Neural cell (in vitro differentiated cells): ENCODE measurements at regions not wholly inside any gene's neighbourhood (a gene's known extent, or its start where the extent isn't known, plus 50 kb on each side); places are given as distances from the start of the nearest gene placed in this dataset.

Experiments
- H2AFZ ChIP-seq: fragments of 200-600, 300-800 bp; sonication (generic), shearing (Covaris generic); 2 replicates; pipeline ENCODE4 v1.6.0; 2014; ENCODE audit warnings: low read depth, mild to moderate bottlenecking, antibody characterized with exemption, low read length, moderate library complexity
- H3F3A ChIP-seq: fragments of 200-600 bp; shearing (Covaris generic); 2 replicates; pipeline ENCODE4 v1.6.1; 2016; ENCODE audit warnings: mild to moderate bottlenecking, moderate library complexity, mixed read lengths, antibody characterized with exemption, low read length; ENCODE audit not compliant: insufficient read depth, poor library complexity, severe bottlenecking
- H3K27ac ChIP-seq: fragments of 200-600, 300-800 bp; sonication (generic), shearing (Covaris generic); 2 replicates; pipeline ENCODE4 v1.5.1; 2014; ENCODE audit warnings: mild to moderate bottlenecking, low read length, moderate library complexity
- H3K27me3 ChIP-seq: fragments of 300-800, 200-600 bp; sonication (generic), shearing (Covaris generic); 2 replicates; pipeline ENCODE4 v1.6.0; 2014; ENCODE audit warnings: mild to moderate bottlenecking, low read depth, low read length, moderate library complexity; ENCODE audit not compliant: insufficient read depth
- H3K36me3 ChIP-seq: fragments of 300-800, 200-600 bp; sonication (generic), shearing (Covaris generic); 2 replicates; pipeline ENCODE4 v1.5.1; 2014; ENCODE audit warnings: mild to moderate bottlenecking, antibody characterized with exemption, low read length, moderate library complexity; ENCODE audit not compliant: insufficient read depth
- H3K4me2 ChIP-seq: fragments of 300-800, 200-600 bp; sonication (generic), shearing (Covaris generic); 2 replicates; pipeline ENCODE4 v1.6.0; 2014; ENCODE audit warnings: mild to moderate bottlenecking, low read length
- H3K4me3 ChIP-seq: fragments of 300-800, 200-600 bp; sonication (generic), shearing (Covaris generic); 2 replicates; pipeline ENCODE4 v1.5.1; 2014; ENCODE audit warnings: mild to moderate bottlenecking, low read length, moderate library complexity
- H3K79me2 ChIP-seq: fragments of 200-600 bp; shearing (Covaris generic); replicated peaks from 2 replicates; pipeline ENCODE4 v1.6.0; 2014; ENCODE audit warnings: mild to moderate bottlenecking, low read length, moderate library complexity; ENCODE audit not compliant: insufficient read depth
- H3K9ac ChIP-seq: fragments of 300-800, 200-600 bp; sonication (generic), shearing (Covaris generic); 2 replicates; pipeline ENCODE4 v1.6.1; 2016; ENCODE audit warnings: mild to moderate bottlenecking, low read length, mixed read lengths
- H3K9me2 ChIP-seq: fragments of 200-600 bp; shearing (Covaris generic); 2 replicates; pipeline ENCODE4 v1.6.1; 2016; ENCODE audit warnings: mild to moderate bottlenecking, low read length, mixed read lengths; ENCODE audit not compliant: insufficient read depth
- H3K9me3 ChIP-seq: fragments of 200-600, 300-800 bp; sonication (generic), shearing (Covaris generic); 2 replicates; pipeline ENCODE4 v1.6.1; 2016; ENCODE audit warnings: mild to moderate bottlenecking, mixed run types, low read length, moderate library complexity, mixed read lengths
- H4K20me1 ChIP-seq: fragments of 200-600 bp; shearing (Covaris generic); 2 replicates; pipeline ENCODE4 v1.6.1; 2016; ENCODE audit warnings: mild to moderate bottlenecking, mixed run types; ENCODE audit not compliant: insufficient read depth
- EP300 ChIP-seq: fragments of 450-650 bp; conservative IDR thresholded peaks from 2 replicates; pipeline ENCODE4 v1.6.1; 2014; ENCODE audit warnings: antibody characterized with exemption, mild to moderate bottlenecking, moderate library complexity; ENCODE audit not compliant: poor library complexity, severe bottlenecking
- EZH2 ChIP-seq: fragments of 200-600, 300-800 bp; shearing (Covaris generic), sonication (generic); IDR thresholded peaks from 2 replicates; pipeline ENCODE4 v1.6.1; 2014; ENCODE audit warnings: antibody characterized with exemption, low read length, borderline replicate concordance, mild to moderate bottlenecking; ENCODE audit not compliant: insufficient read depth, poor library complexity, severe bottlenecking
- MXI1 ChIP-seq: fragments of 450-650 bp; conservative IDR thresholded peaks from 2 replicates; pipeline ENCODE4 v1.6.1; 2014; ENCODE audit warnings: antibody characterized with exemption, mild to moderate bottlenecking; ENCODE audit not compliant: poor library complexity, severe bottlenecking
- POLR2AphosphoS5 ChIP-seq: IDR thresholded peaks from 2 replicates; pipeline ENCODE4 v1.6.1; 2012
- RAD21 ChIP-seq: fragments of 450-650 bp; conservative IDR thresholded peaks from 2 replicates; pipeline ENCODE4 v1.6.1; 2014; ENCODE audit warnings: antibody characterized with exemption, mild to moderate bottlenecking, moderate library complexity
- SMC3 ChIP-seq: fragments of 450-650 bp; conservative IDR thresholded peaks from 2 replicates; pipeline ENCODE4 v1.6.1; 2014; ENCODE audit warnings: antibody characterized with exemption, mild to moderate bottlenecking, moderate library complexity; ENCODE audit not compliant: poor library complexity
- TAF1 ChIP-seq: IDR thresholded peaks from 2 replicates; pipeline ENCODE4 v1.6.1; 2012; ENCODE audit warnings: low read depth
- TF ChIP-seq, protein P1 (sequence below): fragments of 450-650 bp; IDR thresholded peaks from 2 replicates; pipeline ENCODE4 v1.5.1; 2014; ENCODE audit warnings: antibody characterized with exemption, mild to moderate bottlenecking, moderate library complexity; ENCODE audit not compliant: poor library complexity, severe bottlenecking
- TF ChIP-seq, protein P2 (sequence below): IDR thresholded peaks from 2 replicates; pipeline ENCODE4 v1.6.1; 2012; ENCODE audit warnings: borderline replicate concordance

DNA sequence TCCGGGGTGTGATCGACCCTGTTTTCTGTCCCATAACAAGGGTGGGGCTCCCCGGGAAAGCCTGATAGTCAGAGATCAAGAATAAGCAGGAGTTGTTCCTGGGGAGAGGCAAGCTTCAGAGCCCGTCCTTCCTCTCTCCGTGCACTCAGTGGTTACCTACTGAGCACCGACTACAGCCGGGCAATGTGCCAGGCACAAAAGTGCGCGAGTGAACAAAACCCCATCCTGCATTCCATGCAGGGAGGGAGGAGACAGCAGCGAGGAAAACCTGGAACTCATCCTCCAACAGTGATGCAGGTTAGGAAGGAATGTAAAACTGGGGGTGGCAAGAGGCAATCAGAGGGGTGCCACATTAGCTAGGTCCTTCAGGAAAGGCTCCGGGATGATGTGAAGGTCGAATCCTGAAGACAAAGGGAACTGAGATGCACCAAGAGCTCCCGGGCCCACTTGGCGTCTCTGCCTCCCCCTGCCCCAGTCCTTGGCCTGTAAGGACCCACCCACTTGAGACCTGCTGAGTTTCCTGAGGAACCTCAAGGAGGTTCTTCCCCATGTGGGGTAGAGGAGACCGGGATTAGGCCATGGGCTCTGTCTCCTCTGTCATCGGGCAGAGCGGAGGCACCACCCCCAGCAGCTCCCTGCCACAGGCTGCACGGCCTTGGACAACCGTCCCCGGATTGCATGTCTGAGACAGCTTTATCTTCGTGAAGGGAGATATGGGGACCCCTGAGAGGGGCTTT, 198.2 kb downstream of the NDUFA10 start:
- Histone ChIP-seq H3K79me2 (no peaks in the 10 kb centered on the region), H3K9me3 (no peaks in the 10 kb centered on the region), H3K9ac (no peak overlapping the region), H3K27ac (no peak overlapping the region), H3F3A (no peaks in the 10 kb centered on the region), H3K4me2 (no peak overlapping the region), H4K20me1 (no peaks in the 10 kb centered on the region), H3K27me3 (no peaks in the 10 kb centered on the region), H2AFZ (no peak overlapping the region), H3K36me3 (no peaks in the 10 kb centered on the region), H3K9me2 (no peaks in the 10 kb centered on the region), H3K4me3 (no peak overlapping the region)
- TF ChIP-seq MXI1 (no peak), POLR2AphosphoS5 (no peak), EP300 (no peak), EZH2 (no peak), SMC3 (no peak), RAD21 (no peak), TAF1 (no peak)
- TF ChIP-seq, protein P1, sequence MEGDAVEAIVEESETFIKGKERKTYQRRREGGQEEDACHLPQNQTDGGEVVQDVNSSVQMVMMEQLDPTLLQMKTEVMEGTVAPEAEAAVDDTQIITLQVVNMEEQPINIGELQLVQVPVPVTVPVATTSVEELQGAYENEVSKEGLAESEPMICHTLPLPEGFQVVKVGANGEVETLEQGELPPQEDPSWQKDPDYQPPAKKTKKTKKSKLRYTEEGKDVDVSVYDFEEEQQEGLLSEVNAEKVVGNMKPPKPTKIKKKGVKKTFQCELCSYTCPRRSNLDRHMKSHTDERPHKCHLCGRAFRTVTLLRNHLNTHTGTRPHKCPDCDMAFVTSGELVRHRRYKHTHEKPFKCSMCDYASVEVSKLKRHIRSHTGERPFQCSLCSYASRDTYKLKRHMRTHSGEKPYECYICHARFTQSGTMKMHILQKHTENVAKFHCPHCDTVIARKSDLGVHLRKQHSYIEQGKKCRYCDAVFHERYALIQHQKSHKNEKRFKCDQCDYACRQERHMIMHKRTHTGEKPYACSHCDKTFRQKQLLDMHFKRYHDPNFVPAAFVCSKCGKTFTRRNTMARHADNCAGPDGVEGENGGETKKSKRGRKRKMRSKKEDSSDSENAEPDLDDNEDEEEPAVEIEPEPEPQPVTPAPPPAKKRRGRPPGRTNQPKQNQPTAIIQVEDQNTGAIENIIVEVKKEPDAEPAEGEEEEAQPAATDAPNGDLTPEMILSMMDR, result no peak
- TF ChIP-seq, protein P2, sequence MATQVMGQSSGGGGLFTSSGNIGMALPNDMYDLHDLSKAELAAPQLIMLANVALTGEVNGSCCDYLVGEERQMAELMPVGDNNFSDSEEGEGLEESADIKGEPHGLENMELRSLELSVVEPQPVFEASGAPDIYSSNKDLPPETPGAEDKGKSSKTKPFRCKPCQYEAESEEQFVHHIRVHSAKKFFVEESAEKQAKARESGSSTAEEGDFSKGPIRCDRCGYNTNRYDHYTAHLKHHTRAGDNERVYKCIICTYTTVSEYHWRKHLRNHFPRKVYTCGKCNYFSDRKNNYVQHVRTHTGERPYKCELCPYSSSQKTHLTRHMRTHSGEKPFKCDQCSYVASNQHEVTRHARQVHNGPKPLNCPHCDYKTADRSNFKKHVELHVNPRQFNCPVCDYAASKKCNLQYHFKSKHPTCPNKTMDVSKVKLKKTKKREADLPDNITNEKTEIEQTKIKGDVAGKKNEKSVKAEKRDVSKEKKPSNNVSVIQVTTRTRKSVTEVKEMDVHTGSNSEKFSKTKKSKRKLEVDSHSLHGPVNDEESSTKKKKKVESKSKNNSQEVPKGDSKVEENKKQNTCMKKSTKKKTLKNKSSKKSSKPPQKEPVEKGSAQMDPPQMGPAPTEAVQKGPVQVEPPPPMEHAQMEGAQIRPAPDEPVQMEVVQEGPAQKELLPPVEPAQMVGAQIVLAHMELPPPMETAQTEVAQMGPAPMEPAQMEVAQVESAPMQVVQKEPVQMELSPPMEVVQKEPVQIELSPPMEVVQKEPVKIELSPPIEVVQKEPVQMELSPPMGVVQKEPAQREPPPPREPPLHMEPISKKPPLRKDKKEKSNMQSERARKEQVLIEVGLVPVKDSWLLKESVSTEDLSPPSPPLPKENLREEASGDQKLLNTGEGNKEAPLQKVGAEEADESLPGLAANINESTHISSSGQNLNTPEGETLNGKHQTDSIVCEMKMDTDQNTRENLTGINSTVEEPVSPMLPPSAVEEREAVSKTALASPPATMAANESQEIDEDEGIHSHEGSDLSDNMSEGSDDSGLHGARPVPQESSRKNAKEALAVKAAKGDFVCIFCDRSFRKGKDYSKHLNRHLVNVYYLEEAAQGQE, result no peak

DNA sequence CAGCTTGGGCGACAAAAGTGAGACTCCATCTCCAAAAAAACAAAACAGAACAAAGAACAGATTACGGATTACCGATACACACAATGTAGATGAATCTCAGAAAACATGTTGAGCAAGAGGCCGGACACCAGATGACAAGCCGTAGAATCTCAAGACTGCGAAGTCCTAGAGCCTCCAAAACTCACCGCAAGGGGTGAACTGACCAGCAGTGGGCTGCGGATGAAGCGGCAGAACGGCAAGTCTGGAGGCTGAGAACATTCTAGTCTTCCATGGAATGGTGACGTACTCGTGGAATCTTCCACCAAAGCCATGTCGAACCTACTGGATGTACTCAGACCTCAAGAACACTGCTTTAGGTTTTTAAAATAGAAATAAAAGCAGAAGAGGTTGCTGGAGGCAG, 198.8 kb downstream of the NDUFA10 start:
- H3K9me3 ChIP-seq, result no peaks in the 10 kb centered on the region
- H3K27ac ChIP-seq, result no peak overlapping the region
- H4K20me1 ChIP-seq, result no peaks in the 10 kb centered on the region
- no peak overlapping the region for H3K4me3 ChIP-seq
- H3K36me3 ChIP-seq, result no peaks in the 10 kb centered on the region
- no peak overlapping the region for H2AFZ ChIP-seq
- no peaks in the 10 kb centered on the region for H3F3A ChIP-seq
- H3K9me2 ChIP-seq, result no peaks in the 10 kb centered on the region
- no peak overlapping the region for H3K9ac ChIP-seq
- H3K4me2 ChIP-seq, result no peak overlapping the region
- no peaks in the 10 kb centered on the region for H3K79me2 ChIP-seq
- TF ChIP-seq RAD21 (no peak), EZH2 (no peak), TAF1 (no peak), SMC3 (no peak), EP300 (no peak), POLR2AphosphoS5 (no peak), MXI1 (no peak)
- TF ChIP-seq, protein P1, result no peak
- TF ChIP-seq, protein P2, result no peak
- H3K27me3 ChIP-seq, result no peaks in the 10 kb centered on the region
